ENCODE measurements at regions not wholly inside any gene's neighbourhood (a gene's known extent, or its start where the extent isn't known, plus 50 kb on each side); places are given as distances from the start of the nearest gene placed in this dataset.

GRCh38 chr5:74432721-74433120 lies 207.8 kb downstream of the ENC1 start:
- no peaks in the 10 kb centered on the region for H4K20me1 ChIP-seq (ENCODE audit: insufficient read depth, low read length)
- H3K9me3 ChIP-seq (ENCODE audit: low read depth, low read length), result no peaks in the 10 kb centered on the region
- H3K27ac ChIP-seq (ENCODE audit: low read depth, low read length), result no peak overlapping the region
- no peak for TF ChIP-seq CTCF (IDR thresholded peaks at IDR 0.05; ENCODE audit: extremely low read depth, low read depth, low read length)
- H2AFZ ChIP-seq (ENCODE audit: low read length), result no peak overlapping the region
- no peak overlapping the region for H3K4me3 ChIP-seq (ENCODE audit: insufficient read depth, low read length)
- H3K36me3 ChIP-seq (ENCODE audit: insufficient read depth, low read length), result no peaks in the 10 kb centered on the region
- no peaks in the 10 kb centered on the region for H3K27me3 ChIP-seq (ENCODE audit: insufficient read depth, low read length)
- H3K79me2 ChIP-seq (ENCODE audit: insufficient read depth, low read length), result no peaks in the 10 kb centered on the region
- no peak for DNase-seq (ENCODE audit: insufficient read length, low spot score, missing footprints)
- H3K4me2 ChIP-seq (ENCODE audit: insufficient read depth, low read length), result no peak overlapping the region
- H3K4me1 ChIP-seq (ENCODE audit: insufficient read depth, low read length), result peaks cover 6% of the 10 kb centered on the region

GRCh38 chr5:74432216-74432615 lies 208.3 kb downstream of the ENC1 start:
- H3K27me3 ChIP-seq (ENCODE audit: insufficient read depth, low read length), result no peaks in the 10 kb centered on the region
- no peaks in the 10 kb centered on the region for H4K20me1 ChIP-seq (ENCODE audit: insufficient read depth, low read length)
- DNase-seq (ENCODE audit: insufficient read length, low spot score, missing footprints), result no peak
- H3K9me3 ChIP-seq (ENCODE audit: low read depth, low read length), result no peaks in the 10 kb centered on the region
- no peak overlapping the region for H3K27ac ChIP-seq (ENCODE audit: low read depth, low read length)
- peaks cover 6% of the 10 kb centered on the region for H3K4me1 ChIP-seq (ENCODE audit: insufficient read depth, low read length)
- H2AFZ ChIP-seq (ENCODE audit: low read length), result no peak overlapping the region
- no peaks in the 10 kb centered on the region for H3K79me2 ChIP-seq (ENCODE audit: insufficient read depth, low read length)
- H3K4me2 ChIP-seq (ENCODE audit: insufficient read depth, low read length), result no peak overlapping the region
- H3K4me3 ChIP-seq (ENCODE audit: insufficient read depth, low read length), result no peak overlapping the region
- no peaks in the 10 kb centered on the region for H3K36me3 ChIP-seq (ENCODE audit: insufficient read depth, low read length)
- TF ChIP-seq CTCF (IDR thresholded peaks at IDR 0.05; ENCODE audit: extremely low read depth, low read depth, low read length), result no peak

GRCh38 chr5:74431290-74431669 lies 209.2 kb downstream of the ENC1 start:
- no peak for DNase-seq (ENCODE audit: insufficient read length, low spot score, missing footprints)

GRCh38 chr5:74430631-74431289 lies 209.8 kb downstream of the ENC1 start:
- Histone ChIP-seq H3K9me3 (ENCODE audit: low read depth, low read length) (no peaks in the 10 kb centered on the region), H2AFZ (ENCODE audit: low read length) (no peak overlapping the region), H3K27ac (ENCODE audit: low read depth, low read length) (no peak overlapping the region), H4K20me1 (ENCODE audit: insufficient read depth, low read length) (no peaks in the 10 kb centered on the region), H3K36me3 (ENCODE audit: insufficient read depth, low read length) (no peaks in the 10 kb centered on the region), H3K79me2 (ENCODE audit: insufficient read depth, low read length) (no peaks in the 10 kb centered on the region), H3K4me1 (ENCODE audit: insufficient read depth, low read length) (peaks cover 6% of the 10 kb centered on the region), H3K4me2 (ENCODE audit: insufficient read depth, low read length) (no peak overlapping the region), H3K4me3 (ENCODE audit: insufficient read depth, low read length) (no peak overlapping the region), H3K27me3 (ENCODE audit: insufficient read depth, low read length) (no peaks in the 10 kb centered on the region)
- no peak for DNase-seq (ENCODE audit: insufficient read length, low spot score, missing footprints)
- no peak for TF ChIP-seq CTCF (IDR thresholded peaks at IDR 0.05; ENCODE audit: extremely low read depth, low read depth, low read length)

More at GRCh38 chr5:74431290-74431669, 209.2 kb downstream of the ENC1 start:
- Histone ChIP-seq H3K4me2 (ENCODE audit: insufficient read depth, low read length) (no peak overlapping the region), H3K27ac (ENCODE audit: low read depth, low read length) (no peak overlapping the region), H4K20me1 (ENCODE audit: insufficient read depth, low read length) (no peaks in the 10 kb centered on the region), H3K4me3 (ENCODE audit: insufficient read depth, low read length) (no peak overlapping the region), H2AFZ (ENCODE audit: low read length) (no peak overlapping the region), H3K79me2 (ENCODE audit: insufficient read depth, low read length) (no peaks in the 10 kb centered on the region), H3K36me3 (ENCODE audit: insufficient read depth, low read length) (no peaks in the 10 kb centered on the region), H3K9me3 (ENCODE audit: low read depth, low read length) (no peaks in the 10 kb centered on the region), H3K4me1 (ENCODE audit: insufficient read depth, low read length) (peaks cover 6% of the 10 kb centered on the region), H3K27me3 (ENCODE audit: insufficient read depth, low read length) (no peaks in the 10 kb centered on the region)
- no peak for TF ChIP-seq CTCF (IDR thresholded peaks at IDR 0.05; ENCODE audit: extremely low read depth, low read depth, low read length)
